ENCODE measurements at regions not wholly inside any gene's neighbourhood (a gene's known extent, or its start where the extent isn't known, plus 50 kb on each side); places are given as distances from the start of the nearest gene placed in this dataset.
"Not testable (repeated sequence)": the region's sequence is repeated elsewhere in the genome, so short reads cannot be mapped to it uniquely, and the experiment has no call there.

DNA sequence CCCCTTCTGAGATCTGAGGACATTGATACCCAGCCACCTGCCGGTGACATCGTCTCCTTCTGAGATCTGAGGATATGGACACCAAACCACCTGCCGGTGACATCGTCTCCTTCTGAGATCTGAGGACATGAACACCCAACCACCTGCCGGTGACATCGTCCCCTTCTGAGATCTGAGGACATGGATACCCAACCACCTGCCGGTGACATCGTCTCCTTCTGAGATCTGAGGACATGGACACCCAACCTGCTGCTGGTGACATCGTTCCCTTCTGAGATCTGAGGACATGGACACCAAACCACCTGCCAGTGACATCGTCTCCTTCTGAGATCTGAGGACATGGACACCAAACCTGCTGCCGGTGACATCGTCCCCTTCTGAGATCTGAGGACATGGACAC lies 396.1 kb upstream of the TNRC6C start:
- not testable (repeated sequence) for DNase-seq

DNA sequence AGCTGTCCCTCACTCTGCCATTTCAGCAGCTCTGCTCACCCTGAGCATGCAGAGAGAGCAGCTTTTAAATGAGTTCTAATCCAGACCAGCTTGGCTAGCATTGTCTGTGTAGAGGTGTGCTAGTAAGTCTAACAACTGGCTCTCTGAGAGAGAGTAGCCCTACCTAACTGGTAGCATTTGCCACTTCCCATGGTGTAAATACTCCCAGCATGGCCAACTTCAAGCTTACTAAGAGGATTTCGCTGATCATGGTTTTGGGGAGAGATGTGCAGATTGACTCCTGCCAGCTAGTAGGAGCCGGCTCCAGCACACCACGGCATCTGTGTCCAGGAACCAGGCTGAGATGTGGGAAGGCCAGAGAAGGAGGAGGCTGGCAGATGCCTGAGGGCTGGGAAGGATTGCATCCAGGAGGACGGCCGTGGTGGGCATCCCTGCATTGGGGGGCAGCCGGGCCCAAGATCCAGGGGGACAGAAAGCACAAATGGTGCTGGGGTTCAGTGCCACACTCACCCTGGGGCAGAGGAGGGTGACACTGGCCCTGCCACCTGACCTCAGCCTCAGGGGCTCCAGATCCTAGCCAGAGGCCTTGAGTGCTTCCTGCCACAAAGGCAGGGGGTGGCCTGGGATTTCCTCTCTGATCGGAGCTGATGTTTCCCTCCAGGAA lies 394.9 kb upstream of the TNRC6C start:
- no peak for DNase-seq

- DNase-seq = no peak
These were observed 394.1 kb upstream of the TNRC6C start for GRCh38 chr17:77564278-77564920.

DNA sequence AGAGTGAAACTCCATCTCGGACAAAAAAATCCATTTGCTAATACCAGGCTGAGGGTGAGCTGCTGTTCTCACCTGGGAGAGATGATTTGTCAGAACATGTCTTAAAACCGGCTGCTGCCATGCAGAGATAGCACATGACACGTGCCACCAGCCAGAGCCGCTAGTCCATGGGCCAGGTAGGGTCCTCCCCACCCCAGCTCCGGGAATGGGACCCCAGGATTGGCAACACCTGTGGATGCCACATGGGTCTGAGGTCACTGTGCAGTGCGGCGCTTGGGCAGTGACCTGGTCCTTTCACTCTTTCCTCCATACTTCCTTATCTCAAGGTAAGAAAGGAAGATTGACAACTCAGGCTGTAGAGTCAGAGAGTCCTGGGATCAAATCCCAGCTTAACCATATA lies 393.3 kb upstream of the TNRC6C start:
- DNase-seq = no peak

DNA sequence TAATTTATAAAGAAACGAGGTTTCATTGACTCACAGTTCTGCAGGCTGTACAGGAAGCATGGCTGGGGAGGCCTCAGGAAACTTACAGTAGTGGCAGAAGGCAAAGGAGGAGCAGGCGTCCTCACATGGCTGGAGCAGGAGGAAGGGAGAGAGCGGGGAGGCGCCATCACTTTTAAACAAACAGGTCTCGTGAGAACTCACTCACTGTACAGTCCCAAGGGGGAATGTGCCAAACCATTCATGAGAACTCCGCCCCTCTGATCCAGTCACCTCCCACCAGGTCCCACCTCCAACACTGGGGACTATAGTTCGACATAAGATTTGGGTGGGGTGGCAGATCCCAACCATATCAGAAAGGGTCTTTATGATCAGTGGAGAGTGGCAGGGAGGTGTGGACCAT lies 392.4 kb upstream of the TNRC6C start:
- DNase-seq = no peak

DNA sequence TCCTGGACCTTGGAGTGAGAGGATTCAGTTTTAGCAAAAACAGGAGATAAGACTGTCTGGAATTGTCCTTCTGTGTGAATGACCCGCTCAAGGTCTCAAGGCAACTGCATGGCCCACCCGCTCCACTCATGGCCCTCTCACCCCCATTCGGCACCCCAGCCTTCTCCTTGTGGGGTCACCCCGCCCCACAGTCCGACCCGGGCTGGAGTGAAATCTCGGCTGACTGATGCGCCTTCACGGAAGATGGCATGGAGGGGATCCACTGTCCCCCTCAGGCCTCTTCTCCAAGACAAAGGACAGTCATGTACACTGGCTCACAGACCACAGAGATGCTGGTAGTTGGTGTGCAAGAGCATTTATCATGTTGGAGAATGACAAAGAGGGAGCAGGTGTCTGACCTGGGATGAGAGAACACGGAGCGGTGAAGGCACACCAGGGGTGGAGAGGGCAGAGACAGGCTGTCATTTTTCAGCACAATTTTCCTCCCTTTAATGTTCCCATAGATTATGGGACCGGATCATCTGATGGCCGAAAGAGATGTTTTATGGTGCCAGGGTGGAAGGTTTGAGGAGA lies 391.9 kb upstream of the TNRC6C start:
- DNase-seq = no peak

DNA sequence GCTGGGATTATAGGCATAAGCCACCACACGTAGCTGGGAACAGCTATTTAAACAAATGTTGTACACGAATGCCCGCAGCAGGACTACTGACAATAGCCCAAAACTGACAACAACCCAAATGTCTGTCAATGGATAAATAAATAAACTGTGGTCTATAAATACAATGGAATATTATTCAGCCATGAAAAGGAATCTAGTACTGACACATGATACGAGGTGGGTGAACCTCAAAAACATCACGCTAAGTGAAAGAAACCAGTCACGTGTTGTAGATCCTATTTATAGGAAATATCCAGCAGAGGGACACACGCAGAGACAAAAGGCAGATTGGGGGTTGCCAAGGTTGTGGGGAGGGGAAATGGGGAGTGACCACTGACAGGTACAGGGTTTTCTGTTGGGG lies 390.0 kb upstream of the TNRC6C start:
- no peak for DNase-seq

DNA sequence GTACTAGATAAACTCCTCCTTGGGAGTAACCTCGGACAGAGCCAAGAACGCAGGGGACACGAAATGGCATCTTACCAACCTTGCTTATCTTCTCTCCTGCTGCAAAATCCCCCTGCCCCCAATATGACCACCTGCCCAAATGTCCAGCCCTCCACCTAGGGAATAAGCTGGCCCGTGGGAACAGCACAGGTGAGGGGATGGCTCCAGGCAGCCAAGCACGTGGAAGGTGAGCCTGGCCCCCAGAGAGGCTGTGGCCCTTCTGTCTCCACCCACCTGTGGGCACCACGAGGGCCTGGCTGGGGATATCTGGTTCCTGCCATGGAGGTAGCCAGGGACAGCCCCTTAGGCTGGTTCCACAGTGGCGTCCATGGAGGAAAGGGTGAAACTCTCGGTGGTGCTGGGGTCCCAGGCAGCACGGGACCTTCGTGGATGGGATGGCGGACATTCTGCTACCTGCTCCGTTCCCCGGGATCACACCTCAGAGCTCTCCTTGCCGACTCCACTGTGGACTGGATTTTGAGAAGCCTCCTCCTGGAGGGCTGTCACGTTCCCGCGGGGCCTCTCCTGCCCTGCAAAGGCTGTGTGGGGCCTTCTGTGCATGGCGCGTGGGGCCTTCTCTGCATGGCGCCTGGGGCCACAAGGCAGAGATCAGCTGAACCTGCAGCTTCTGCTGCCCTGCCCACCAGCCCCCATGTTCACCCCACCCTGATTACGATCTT lies 388.5 kb upstream of the TNRC6C start:
- no peak for DNase-seq

- no peak for DNase-seq
These were observed 388.0 kb upstream of the TNRC6C start for GRCh38 chr17:77570565-77570898.

DNA sequence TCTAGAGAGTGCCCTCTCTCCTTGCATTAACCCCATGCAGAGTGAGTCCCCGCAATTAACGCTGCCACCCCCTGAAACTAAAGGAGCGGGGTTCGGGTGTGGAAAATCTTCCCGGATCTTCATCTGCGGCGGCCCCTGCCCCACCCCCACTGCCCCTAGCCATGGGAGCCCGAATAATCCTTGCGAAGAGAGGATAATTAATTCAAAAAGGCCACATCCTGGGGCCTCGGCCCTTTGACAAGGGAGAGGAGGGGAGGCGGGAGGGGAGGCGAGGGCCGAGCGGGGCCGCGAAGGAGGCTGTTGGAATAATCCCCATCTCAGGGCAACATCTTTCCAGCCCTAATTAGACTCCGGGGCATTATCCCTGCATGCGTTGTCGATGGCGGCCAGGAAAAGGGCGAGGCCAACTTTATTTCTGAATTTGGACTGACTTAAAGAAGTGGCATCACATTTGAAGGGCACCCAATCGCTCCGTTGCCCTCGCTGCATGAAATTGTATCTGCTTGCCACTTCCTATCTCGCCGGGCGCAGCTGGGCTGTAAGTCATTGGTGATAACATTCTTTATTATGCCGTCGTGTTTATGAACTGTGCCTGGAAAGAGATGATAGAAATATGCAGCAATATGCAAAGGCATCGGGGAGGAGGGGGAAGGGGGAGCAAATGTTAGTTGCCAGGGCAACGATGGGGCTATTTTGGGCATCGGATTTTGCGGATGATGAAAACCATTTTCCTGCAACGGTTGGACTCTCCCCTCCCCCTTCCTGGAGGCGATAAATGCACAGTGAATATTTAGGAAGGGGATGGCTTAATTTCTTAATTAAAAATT lies 387.1 kb upstream of the TNRC6C start:
- DNase-seq = no peak

DNA sequence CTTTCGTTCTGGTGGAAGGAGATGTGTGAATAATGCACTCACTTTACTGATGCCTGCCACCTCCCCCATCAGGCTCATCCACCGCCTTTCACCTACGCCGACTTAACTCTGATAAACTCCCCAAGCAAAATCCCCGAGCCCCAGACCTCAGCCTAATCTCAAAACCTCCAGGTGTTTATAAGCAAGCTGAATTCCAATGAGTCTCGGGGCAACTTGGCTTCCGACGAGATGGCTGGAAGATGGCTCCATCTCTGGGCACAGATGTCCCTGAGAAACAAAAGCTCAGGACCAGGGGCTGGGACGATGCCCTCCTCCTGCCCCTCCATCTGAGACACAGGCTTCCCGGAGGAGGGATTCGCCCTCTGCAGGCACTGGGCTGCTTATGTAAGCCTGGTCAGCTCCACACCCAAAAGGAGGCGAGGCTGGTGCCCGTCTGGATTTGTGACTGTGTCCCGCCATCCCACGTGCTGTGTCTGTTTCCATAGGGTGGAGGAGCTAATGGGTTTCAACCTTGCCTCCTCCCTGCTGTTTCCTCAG lies 386.4 kb upstream of the TNRC6C start:
- DNase-seq = no peak

GRCh38 chr17:77572851-77573250 lies 385.7 kb upstream of the TNRC6C start:
- DNase-seq = no peak

- no peak for DNase-seq
These were observed 381.0 kb upstream of the TNRC6C start for GRCh38 chr17:77577491-77577890.

GRCh38 chr17:77579131-77579530 lies 379.4 kb upstream of the TNRC6C start:
- no peak for DNase-seq

GRCh38 chr17:77579682-77580081 lies 378.8 kb upstream of the TNRC6C start:
- DNase-seq = no peak

- DNase-seq = no peak
These were observed 377.8 kb upstream of the TNRC6C start for GRCh38 chr17:77580531-77581270.

- DNase-seq = no peak
These were observed 377.0 kb upstream of the TNRC6C start for GRCh38 chr17:77581480-77581879.

GRCh38 chr17:77585142-77585860 lies 373.2 kb upstream of the TNRC6C start:
- DNase-seq = no peak

DNA sequence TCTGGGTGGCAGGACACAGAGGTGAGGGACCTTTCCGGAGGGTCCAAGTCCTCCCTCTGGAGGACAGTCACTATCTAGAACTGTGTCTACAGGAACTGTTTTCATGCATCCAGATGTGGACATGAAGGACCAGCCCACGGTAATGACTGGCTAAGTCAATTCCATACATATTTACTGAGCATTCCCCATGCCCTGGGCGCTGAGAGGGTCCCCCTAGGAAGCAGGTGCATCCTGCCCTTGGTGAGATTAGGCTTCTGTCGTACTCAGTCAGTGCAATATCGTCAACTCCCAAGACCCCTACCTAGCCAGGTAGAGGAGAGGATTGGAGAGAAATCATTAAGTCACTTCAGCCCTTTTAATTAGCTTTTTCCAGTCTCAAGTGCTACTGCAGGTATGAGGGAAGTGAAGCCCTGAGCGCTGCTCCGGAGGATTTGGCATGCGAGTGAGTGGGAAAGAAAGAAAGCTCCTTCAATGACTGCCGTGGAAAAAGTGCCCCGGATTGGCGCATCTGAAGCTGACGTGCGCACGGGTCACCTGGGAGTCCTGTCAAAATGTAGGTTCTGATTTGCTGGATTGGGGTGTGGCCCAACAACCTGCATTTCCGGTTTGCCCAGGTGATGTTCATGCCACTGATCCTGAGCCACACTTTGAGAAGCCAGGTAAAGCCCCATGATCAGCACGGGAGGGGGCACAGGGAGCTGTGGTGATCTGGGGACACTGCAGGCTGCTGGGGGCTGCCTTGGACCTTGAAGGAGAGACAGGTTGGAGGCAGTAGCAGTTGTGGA lies 367.4 kb upstream of the TNRC6C start:
- DNase-seq = no peak

DNA sequence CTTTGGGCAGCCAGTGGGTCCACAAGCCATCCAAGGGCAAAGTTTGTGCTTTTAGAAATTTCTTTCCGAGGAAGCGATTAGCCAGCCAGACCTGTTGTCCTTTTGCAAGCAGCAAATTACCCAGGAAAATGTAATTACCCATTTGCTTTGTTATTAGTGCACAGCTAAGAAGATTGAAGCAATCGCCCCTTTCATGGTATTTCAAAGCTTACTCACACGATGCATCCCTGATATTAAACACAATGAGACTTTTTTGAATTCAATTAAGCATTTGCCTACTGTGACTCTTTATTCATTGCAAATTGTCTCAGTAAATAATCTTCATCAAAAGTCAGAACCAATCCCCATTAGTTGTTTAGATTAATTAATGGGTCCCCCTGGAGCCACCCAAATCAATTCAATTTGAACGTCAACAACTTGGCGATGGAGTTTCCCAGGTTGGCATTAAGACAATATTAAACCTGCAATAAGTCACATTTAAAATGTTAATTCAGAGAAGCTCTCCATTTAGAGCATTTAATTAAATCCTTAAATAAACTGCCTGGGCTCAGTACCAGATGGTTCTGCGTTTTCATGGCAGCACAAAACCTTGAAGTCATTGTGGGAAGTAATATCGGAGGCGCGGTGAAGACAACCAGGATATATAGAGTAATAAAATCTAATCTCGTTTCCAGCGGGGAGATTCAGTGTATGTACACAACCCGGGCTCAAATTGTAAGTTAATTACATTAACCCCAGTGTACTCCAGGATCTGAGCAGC lies 366.2 kb upstream of the TNRC6C start:
- no peak for DNase-seq
